OCI-LY3 (cell line): ENCODE measurements at regions not wholly inside any gene's neighbourhood (a gene's known extent, or its start where the extent isn't known, plus 50 kb on each side); places are given as distances from the start of the nearest gene placed in this dataset.

Experiments used
- H2AFZ ChIP-seq: fragments of 200-600, 300-600 bp; shearing (Covaris generic); 2 replicates; pipeline ENCODE4 v1.6.0; 2014; ENCODE audit warnings: antibody characterized with exemption, low read depth, low read length
- H3K27ac ChIP-seq: fragments of 200-600, 300-600 bp; sonication (generic); 2 replicates; pipeline ENCODE4 v1.5.1; 2014; ENCODE audit warnings: mild to moderate bottlenecking, low read length, moderate library complexity, mixed read lengths
- H3K27me3 ChIP-seq: fragments of 200-600, 300-600 bp; sonication (generic); 2 replicates; pipeline ENCODE4 v1.6.1; 2014; ENCODE audit warnings: low read depth, low read length, mixed read lengths
- H3K36me3 ChIP-seq: fragments of 200-600, 300-600 bp; sonication (generic); replicated peaks from 2 replicates; pipeline ENCODE3; 2014; ENCODE audit warnings: low read depth, low read length, mixed read lengths
- H3K4me1 ChIP-seq: fragments of 300-600, 200-600 bp; sonication (generic); 2 replicates; pipeline ENCODE4 v1.6.1; 2014; ENCODE audit warnings: low read length, mixed read lengths
- H3K4me2 ChIP-seq: fragments of 200-600, 300-600 bp; sonication (generic); 2 replicates; pipeline ENCODE4 v1.6.1; 2014; ENCODE audit warnings: low read length, mixed read lengths
- H3K4me3 ChIP-seq: fragments of 300-600, 200-600 bp; sonication (generic); 2 replicates; pipeline ENCODE4 v1.5.1; 2014; ENCODE audit warnings: antibody characterized with exemption, mild to moderate bottlenecking, low read length, moderate library complexity
- H3K79me2 ChIP-seq: fragments of 300-600, 200-600 bp; shearing (Covaris generic); 2 replicates; pipeline ENCODE4 v1.6.1; 2014; ENCODE audit warnings: mild to moderate bottlenecking, low read length, mixed read lengths
- H3K9ac ChIP-seq: fragments of 300-600, 200-600 bp; shearing (Covaris generic); 2 replicates; pipeline ENCODE4 v1.6.0; 2014; ENCODE audit warnings: mild to moderate bottlenecking, low read length, moderate library complexity
- H3K9me3 ChIP-seq: fragments of 200-600, 300-600 bp; shearing (Covaris generic); 2 replicates; pipeline ENCODE4 v1.6.1; 2014; ENCODE audit warnings: low read length, mixed read lengths; ENCODE audit not compliant: insufficient read depth
- H4K20me1 ChIP-seq: fragments of 200-600, 300-600 bp; sonication (generic); 2 replicates; pipeline ENCODE4 v1.6.1; 2016; ENCODE audit warnings: low read length, mixed read lengths; ENCODE audit not compliant: insufficient read depth
- CTCF ChIP-seq: fragments of 200-600, 300-600 bp; sonication (generic); IDR thresholded peaks from 2 replicates; pipeline ENCODE4 v1.5.1; 2014; ENCODE audit warnings: antibody characterized with exemption, low read length, low read depth
- EZH2phosphoT487 ChIP-seq: fragments of 200-600 bp; shearing (Covaris generic); IDR thresholded peaks from 2 replicates; pipeline ENCODE4 v1.6.1; 2018; ENCODE audit warnings: antibody characterized with exemption, mixed run types, low read depth

- no peak overlapping the region for H3K27ac ChIP-seq
- no peaks in the 10 kb centered on the region for H3K36me3 ChIP-seq
- H3K9me3 ChIP-seq = no peaks in the 10 kb centered on the region
- no peak overlapping the region for H3K9ac ChIP-seq
- no peaks in the 10 kb centered on the region for H4K20me1 ChIP-seq
- no peak overlapping the region for H2AFZ ChIP-seq
- H3K79me2 ChIP-seq = no peaks in the 10 kb centered on the region
- H3K27me3 ChIP-seq = no peaks in the 10 kb centered on the region
- peaks cover 20% of the 10 kb centered on the region for H3K4me1 ChIP-seq
- TF ChIP-seq CTCF = no peak
- no peak for TF ChIP-seq EZH2phosphoT487
- H3K4me2 ChIP-seq = peak overlapping the region; percentile 1; the same call in 1 of the 2 replicates
- no peak overlapping the region for H3K4me3 ChIP-seq
Measured at GRCh38 chr18:44245019-44245418, 435.7 kb upstream of the SETBP1 start.

- Histone ChIP-seq H3K27me3 (no peaks in the 10 kb centered on the region), H3K79me2 (no peaks in the 10 kb centered on the region), H3K4me3 (no peak overlapping the region), H3K9ac (no peak overlapping the region), H3K27ac (no peak overlapping the region), H3K36me3 (no peaks in the 10 kb centered on the region), H4K20me1 (no peaks in the 10 kb centered on the region), H3K9me3 (no peaks in the 10 kb centered on the region), H2AFZ (no peak overlapping the region), H3K4me2 (no peak overlapping the region), H3K4me1 (peaks cover 20% of the 10 kb centered on the region)
- no peak for TF ChIP-seq CTCF
- TF ChIP-seq EZH2phosphoT487 = no peak
Measured at GRCh38 chr18:44246001-44246400, 434.7 kb upstream of the SETBP1 start.

- H3K9ac ChIP-seq = no peak overlapping the region
Measured at GRCh38 chr18:44258086-44258485, 422.6 kb upstream of the SETBP1 start.

GRCh38 chr18:44258576-44258975, 422.1 kb upstream of the SETBP1 start:
- H3K79me2 ChIP-seq = no peaks in the 10 kb centered on the region
- H3K27me3 ChIP-seq = no peaks in the 10 kb centered on the region
- no peak overlapping the region for H3K9ac ChIP-seq
- H3K36me3 ChIP-seq = no peaks in the 10 kb centered on the region
- H3K4me1 ChIP-seq = no peaks in the 10 kb centered on the region
- no peak overlapping the region for H2AFZ ChIP-seq
- no peak overlapping the region for H3K27ac ChIP-seq
- H4K20me1 ChIP-seq = no peaks in the 10 kb centered on the region
- H3K4me2 ChIP-seq = no peak overlapping the region
- peaks cover 12% of the 10 kb centered on the region; the same call in 1 of the 2 replicates for H3K9me3 ChIP-seq
- no peak overlapping the region for H3K4me3 ChIP-seq
- no peak for TF ChIP-seq CTCF

More at GRCh38 chr18:44258086-44258485, 422.6 kb upstream of the SETBP1 start:
- no peaks in the 10 kb centered on the region for H4K20me1 ChIP-seq
- H3K4me3 ChIP-seq = no peak overlapping the region
- H3K4me2 ChIP-seq = no peak overlapping the region
- TF ChIP-seq EZH2phosphoT487 (no peak), CTCF (no peak)
- H3K79me2 ChIP-seq = no peaks in the 10 kb centered on the region
- no peak overlapping the region for H3K27ac ChIP-seq
- H3K27me3 ChIP-seq = no peaks in the 10 kb centered on the region
- no peak overlapping the region for H2AFZ ChIP-seq
- H3K36me3 ChIP-seq = no peaks in the 10 kb centered on the region
- H3K4me1 ChIP-seq = no peaks in the 10 kb centered on the region
- H3K9me3 ChIP-seq = peaks cover 12% of the 10 kb centered on the region; the same call in 1 of the 2 replicates
